LNCaP clone FGC (cell line): ENCODE measurements at regions not wholly inside any gene's neighbourhood (a gene's known extent, or its start where the extent isn't known, plus 50 kb on each side); places are given as distances from the start of the nearest gene placed in this dataset.

Experiments used
- DNase-seq: peaks from one replicate; pipeline ENCODE4 v3.0.0-alpha.2; 2011; ENCODE audit warnings: low read depth
- H3K4me3 ChIP-seq: 2 replicates; pipeline ENCODE4 v1.5.1; 2011; ENCODE audit warnings: mild to moderate bottlenecking, low read depth, low read length, control low read depth
- TF ChIP-seq, protein P1 (sequence below): IDR thresholded peaks from 2 replicates; pipeline ENCODE4 v1.5.1; 2012; ENCODE audit warnings: mild to moderate bottlenecking; ENCODE audit not compliant: control insufficient read depth, insufficient read depth; ENCODE audit errors: extremely low read depth

DNA sequence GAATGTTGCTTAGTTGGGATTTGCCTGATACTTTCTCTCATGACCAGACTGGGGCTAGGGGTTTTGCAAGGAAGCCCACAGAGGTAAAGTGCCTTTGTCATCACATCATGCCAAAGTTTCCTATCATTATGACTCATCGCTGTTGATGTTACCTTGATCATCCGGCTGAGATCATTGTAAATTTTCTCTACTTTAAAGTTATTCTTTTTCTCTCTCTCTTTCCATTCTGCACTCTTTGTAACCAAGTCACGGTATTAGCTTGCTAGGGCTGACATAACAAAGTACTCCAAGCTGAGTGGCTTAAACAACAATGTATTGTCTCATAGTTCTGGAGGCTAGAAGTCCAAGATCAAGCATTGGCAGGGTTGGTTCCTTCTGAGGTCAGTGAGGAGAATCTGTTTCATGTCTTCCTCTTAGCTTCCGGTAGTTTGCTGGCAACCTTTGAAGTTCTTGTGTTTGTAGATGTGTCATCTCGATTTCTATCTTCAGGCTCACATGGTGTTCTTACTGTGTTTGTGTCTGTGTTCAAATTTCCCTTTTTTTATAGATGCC is 113.0 kb downstream of the DTHD1 start:
- TF ChIP-seq, protein P1, sequence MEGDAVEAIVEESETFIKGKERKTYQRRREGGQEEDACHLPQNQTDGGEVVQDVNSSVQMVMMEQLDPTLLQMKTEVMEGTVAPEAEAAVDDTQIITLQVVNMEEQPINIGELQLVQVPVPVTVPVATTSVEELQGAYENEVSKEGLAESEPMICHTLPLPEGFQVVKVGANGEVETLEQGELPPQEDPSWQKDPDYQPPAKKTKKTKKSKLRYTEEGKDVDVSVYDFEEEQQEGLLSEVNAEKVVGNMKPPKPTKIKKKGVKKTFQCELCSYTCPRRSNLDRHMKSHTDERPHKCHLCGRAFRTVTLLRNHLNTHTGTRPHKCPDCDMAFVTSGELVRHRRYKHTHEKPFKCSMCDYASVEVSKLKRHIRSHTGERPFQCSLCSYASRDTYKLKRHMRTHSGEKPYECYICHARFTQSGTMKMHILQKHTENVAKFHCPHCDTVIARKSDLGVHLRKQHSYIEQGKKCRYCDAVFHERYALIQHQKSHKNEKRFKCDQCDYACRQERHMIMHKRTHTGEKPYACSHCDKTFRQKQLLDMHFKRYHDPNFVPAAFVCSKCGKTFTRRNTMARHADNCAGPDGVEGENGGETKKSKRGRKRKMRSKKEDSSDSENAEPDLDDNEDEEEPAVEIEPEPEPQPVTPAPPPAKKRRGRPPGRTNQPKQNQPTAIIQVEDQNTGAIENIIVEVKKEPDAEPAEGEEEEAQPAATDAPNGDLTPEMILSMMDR = no peak
- peak; percentile 50 for DNase-seq
- no peak overlapping the region for H3K4me3 ChIP-seq

GRCh38 chr4:36399762-36400353 is 118.4 kb downstream of the DTHD1 start:
- DNase-seq = peak; percentile 54
- TF ChIP-seq, protein P1 = peak; percentile 80
- no peak overlapping the region for H3K4me3 ChIP-seq

DNA sequence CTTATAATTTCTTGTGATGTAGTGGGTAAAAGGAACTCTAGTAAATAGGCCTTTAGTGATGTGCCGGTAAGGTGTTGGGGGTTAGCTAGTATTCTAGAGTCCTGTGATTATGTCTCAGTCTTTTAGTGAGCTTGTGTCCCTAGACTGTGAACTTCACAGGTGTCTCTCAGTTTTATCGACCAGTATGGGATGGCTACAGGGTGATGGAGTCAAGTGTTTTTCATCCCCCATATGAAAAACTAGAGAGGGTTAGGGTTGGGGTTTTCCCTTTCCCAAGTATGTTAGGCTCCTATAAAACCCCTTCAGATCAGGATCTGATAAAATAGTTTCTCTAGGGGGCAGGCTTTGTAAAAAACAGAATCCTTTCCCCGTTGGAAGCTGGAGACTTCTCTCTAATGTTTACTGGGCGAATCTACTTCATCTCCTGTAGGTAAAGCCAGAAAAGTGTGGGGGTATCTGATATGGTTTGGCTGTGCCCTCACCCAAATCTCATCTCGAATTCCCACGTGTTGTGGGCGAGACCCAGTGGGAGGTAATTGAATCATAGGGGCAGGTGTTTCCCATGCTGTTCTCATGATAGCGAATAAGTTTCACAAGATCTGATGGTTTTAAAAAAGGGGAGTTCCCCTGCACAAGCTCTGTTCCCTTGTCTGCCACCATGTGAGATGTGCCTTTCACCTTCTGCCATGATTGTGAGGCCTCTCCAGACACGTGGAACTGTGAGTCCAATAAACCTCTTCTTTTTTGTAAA is 120.8 kb downstream of the DTHD1 start:
- no peak overlapping the region for H3K4me3 ChIP-seq
- TF ChIP-seq, protein P1 = no peak
- no peak for DNase-seq

GRCh38 chr4:36411338-36411737 is 129.9 kb downstream of the DTHD1 start:
- no peak for DNase-seq
- TF ChIP-seq, protein P1 = no peak
- no peak overlapping the region for H3K4me3 ChIP-seq

GRCh38 chr4:36414248-36414647 is 132.8 kb downstream of the DTHD1 start:
- peak; percentile 6 for DNase-seq
- TF ChIP-seq, protein P1 = peak; percentile 61

DNA sequence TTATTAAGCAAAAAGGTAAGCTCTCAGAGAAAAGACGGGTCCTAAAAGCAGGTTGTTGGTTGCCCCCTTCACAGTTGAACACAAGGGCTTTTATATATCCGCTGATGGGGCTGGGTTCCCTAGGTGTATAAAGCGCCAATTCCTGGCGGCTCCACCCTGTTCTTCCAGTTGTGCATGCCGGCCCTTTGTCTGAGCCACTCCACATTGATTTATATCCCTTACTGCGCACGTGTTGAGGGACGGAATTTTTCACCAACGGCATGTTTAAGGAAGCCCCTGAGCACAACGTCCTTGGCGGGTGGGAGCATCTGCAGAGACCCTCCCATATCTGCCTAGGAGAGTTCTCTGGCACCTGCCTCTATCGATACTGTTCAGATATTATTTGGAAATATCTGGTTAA is 135.7 kb downstream of the DTHD1 start:
- DNase-seq = no peak
- TF ChIP-seq, protein P1 = no peak
- no peak overlapping the region for H3K4me3 ChIP-seq

More at GRCh38 chr4:36414248-36414647, 132.8 kb downstream of the DTHD1 start:
- no peak overlapping the region for H3K4me3 ChIP-seq
